ENCODE measurements at regions not wholly inside any gene's neighbourhood (a gene's known extent, or its start where the extent isn't known, plus 50 kb on each side); places are given as distances from the start of the nearest gene placed in this dataset.
"Not testable (repeated sequence)": the region's sequence is repeated elsewhere in the genome, so short reads cannot be mapped to it uniquely, and the experiment has no call there.

GRCh38 chr2:16374671-16375070 lies 291.0 kb downstream of the CYRIA start:
- in situ Hi-C loops (cut with MboI; ENCODE audit: low sequenced_read_pairs) = no loop called here

GRCh38 chr2:16373341-16373740 lies 292.3 kb downstream of the CYRIA start:
- in situ Hi-C loops (cut with MboI; ENCODE audit: low sequenced_read_pairs) = no loop called here

- in situ Hi-C loops (cut with MboI; ENCODE audit: low sequenced_read_pairs) = no loop called here
Observed at GRCh38 chr2:16371751-16372150, 293.9 kb downstream of the CYRIA start.

- in situ Hi-C loops (cut with MboI; ENCODE audit: low sequenced_read_pairs) = no loop called here
Observed at GRCh38 chr2:16368951-16369350, 296.7 kb downstream of the CYRIA start.

GRCh38 chr2:16368328-16368727 lies 297.3 kb downstream of the CYRIA start:
- in situ Hi-C loops (cut with MboI; ENCODE audit: low sequenced_read_pairs) = no loop called here

- in situ Hi-C loops (cut with MboI; ENCODE audit: low sequenced_read_pairs) = no loop called here
Observed at GRCh38 chr2:16365366-16365765, 300.3 kb downstream of the CYRIA start.

- in situ Hi-C loops (cut with MboI; ENCODE audit: low sequenced_read_pairs) = no loop called here
Observed at GRCh38 chr2:16363581-16363980, 302.1 kb downstream of the CYRIA start.

- in situ Hi-C loops (cut with MboI; ENCODE audit: low sequenced_read_pairs) = no loop called here
Observed at GRCh38 chr2:16362611-16363010, 303.0 kb downstream of the CYRIA start.

- in situ Hi-C loops (cut with MboI; ENCODE audit: low sequenced_read_pairs) = no loop called here
Observed at GRCh38 chr2:16361261-16361995, 304.2 kb downstream of the CYRIA start.

GRCh38 chr2:16359961-16360360 lies 305.7 kb downstream of the CYRIA start:
- in situ Hi-C loops (cut with MboI; ENCODE audit: low sequenced_read_pairs) = no loop called here

GRCh38 chr2:16357188-16357587 lies 308.4 kb downstream of the CYRIA start:
- in situ Hi-C loops (cut with MboI; ENCODE audit: low sequenced_read_pairs) = no loop called here

- in situ Hi-C loops (cut with MboI; ENCODE audit: low sequenced_read_pairs) = no loop called here
Observed at GRCh38 chr2:16351541-16351940, 314.1 kb downstream of the CYRIA start.

- in situ Hi-C loops (cut with MboI; ENCODE audit: low sequenced_read_pairs) = no loop called here
Observed at GRCh38 chr2:16351137-16351536, 314.5 kb downstream of the CYRIA start.

GRCh38 chr2:16350211-16350610 lies 315.4 kb downstream of the CYRIA start:
- in situ Hi-C loops (cut with MboI; ENCODE audit: low sequenced_read_pairs) = no loop called here

- in situ Hi-C loops (cut with MboI; ENCODE audit: low sequenced_read_pairs) = no loop called here
Observed at GRCh38 chr2:16349811-16350210, 315.8 kb downstream of the CYRIA start.

GRCh38 chr2:16348821-16349515 lies 316.7 kb downstream of the CYRIA start:
- in situ Hi-C loops (cut with MboI; ENCODE audit: low sequenced_read_pairs) = no loop called here

- in situ Hi-C loops (cut with MboI; ENCODE audit: low sequenced_read_pairs) = no loop called here
Observed at GRCh38 chr2:16346671-16347070, 319.0 kb downstream of the CYRIA start.

- in situ Hi-C loops (cut with MboI; ENCODE audit: low sequenced_read_pairs) = not testable (repeated sequence)
Observed at GRCh38 chr2:16345231-16345630, 320.4 kb downstream of the CYRIA start.

GRCh38 chr2:16339206-16339605 lies 326.4 kb downstream of the CYRIA start:
- in situ Hi-C loops (cut with MboI; ENCODE audit: low sequenced_read_pairs) = no loop called here

GRCh38 chr2:16338026-16338425 lies 327.6 kb downstream of the CYRIA start:
- in situ Hi-C loops (cut with MboI; ENCODE audit: low sequenced_read_pairs) = no loop called here

- in situ Hi-C loops (cut with MboI; ENCODE audit: low sequenced_read_pairs) = no loop called here
Observed at GRCh38 chr2:16336916-16337315, 328.7 kb downstream of the CYRIA start.

GRCh38 chr2:16336491-16336890 lies 329.1 kb downstream of the CYRIA start:
- in situ Hi-C loops (cut with MboI; ENCODE audit: low sequenced_read_pairs) = no loop called here

- in situ Hi-C loops (cut with MboI; ENCODE audit: low sequenced_read_pairs) = no loop called here
Observed at GRCh38 chr2:16335947-16336346, 329.7 kb downstream of the CYRIA start.
